ENCODE measurements at regions not wholly inside any gene's neighbourhood (a gene's known extent, or its start where the extent isn't known, plus 50 kb on each side); places are given as distances from the start of the nearest gene placed in this dataset.

DNA sequence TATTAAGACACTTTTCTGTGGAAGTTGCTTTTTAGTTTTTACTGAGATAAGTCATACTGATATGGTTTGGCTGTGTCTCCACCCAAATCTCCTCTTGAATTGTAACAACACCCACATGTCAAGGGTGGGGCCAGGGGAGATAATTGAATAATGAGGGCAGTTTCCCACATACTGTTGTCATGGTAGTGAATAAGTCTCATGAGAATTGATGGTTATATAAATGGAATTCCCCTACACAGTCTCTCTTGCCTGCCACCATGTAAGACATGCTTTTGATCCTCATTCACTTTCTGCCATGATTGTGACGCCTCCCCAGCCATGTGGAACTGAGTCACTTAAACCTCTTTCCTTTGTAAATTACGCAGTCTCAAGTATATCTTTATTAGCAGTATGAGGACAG, 1340.4 kb downstream of the SLITRK5 start:
- Histone ChIP-seq H3K27me3 (ENCODE audit: control insufficient read depth, insufficient read depth, low read length) (no peaks in the 10 kb centered on the region), H3K9me3 (ENCODE audit: control insufficient read depth, insufficient read depth, low read length) (no peaks in the 10 kb centered on the region), H3K4me1 (ENCODE audit: control insufficient read depth, insufficient read depth, low read length) (no peaks in the 10 kb centered on the region), H3K36me3 (ENCODE audit: control insufficient read depth, insufficient read depth, low read length) (no peaks in the 10 kb centered on the region), H3K9ac (ENCODE audit: low read depth, low read length) (no peak overlapping the region), H3K4me3 (ENCODE audit: low read depth, low read length) (no peak overlapping the region)

DNA sequence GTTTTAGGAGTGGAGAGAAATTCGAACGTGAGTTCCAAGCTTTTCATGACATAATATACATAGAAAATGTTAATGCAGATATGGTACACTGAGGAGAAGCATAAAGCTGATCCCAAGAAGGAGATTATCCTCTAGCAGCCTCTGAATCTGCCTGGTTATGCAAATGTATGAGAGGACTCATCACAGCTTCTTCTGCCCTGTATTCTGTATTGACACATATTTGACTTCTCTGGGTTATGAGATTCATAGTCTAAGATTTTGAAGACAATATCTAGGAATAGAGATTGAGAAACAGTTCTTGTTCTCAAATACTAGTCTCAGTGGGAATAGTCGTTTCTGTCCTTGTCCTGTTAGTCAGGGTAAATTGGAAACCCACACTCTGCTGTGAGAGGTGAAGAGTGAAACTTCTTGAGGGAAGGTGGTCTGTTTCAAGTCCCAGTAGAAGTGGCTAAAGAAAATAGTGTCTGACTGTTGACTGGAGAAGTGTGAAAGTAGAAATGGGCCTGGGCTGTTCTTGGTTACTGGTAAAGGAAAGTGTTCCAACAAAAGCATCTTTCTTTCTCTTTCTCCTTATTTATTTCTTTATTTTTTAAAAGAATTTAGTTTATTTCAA, 1356.6 kb downstream of the SLITRK5 start:
- Histone ChIP-seq H3K27me3 (ENCODE audit: control insufficient read depth, insufficient read depth, low read length) (no peaks in the 10 kb centered on the region), H3K9ac (ENCODE audit: low read depth, low read length) (no peak overlapping the region), H3K36me3 (ENCODE audit: control insufficient read depth, insufficient read depth, low read length) (no peaks in the 10 kb centered on the region), H3K4me3 (ENCODE audit: low read depth, low read length) (no peak overlapping the region), H3K4me1 (ENCODE audit: control insufficient read depth, insufficient read depth, low read length) (no peaks in the 10 kb centered on the region), H3K9me3 (ENCODE audit: control insufficient read depth, insufficient read depth, low read length) (no peaks in the 10 kb centered on the region)

DNA sequence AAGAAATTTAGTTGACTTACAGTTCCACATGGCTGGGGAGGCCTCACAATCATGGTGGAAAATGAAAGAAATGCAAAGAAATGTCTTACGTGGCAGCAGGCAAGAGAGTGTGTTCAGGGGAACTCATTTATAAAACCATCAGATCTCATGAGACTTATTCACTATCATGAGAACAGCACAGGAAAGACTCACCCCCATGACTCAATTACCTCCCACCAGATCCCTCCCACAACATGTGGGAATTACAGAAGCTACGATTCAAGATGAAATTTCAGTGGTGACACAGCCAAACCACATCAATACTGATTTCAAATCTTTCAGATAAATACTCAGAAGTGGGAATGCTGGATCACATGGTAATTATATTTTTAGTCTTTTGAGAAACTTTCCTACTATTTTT, 1357.9 kb downstream of the SLITRK5 start:
- Histone ChIP-seq H3K4me1 (ENCODE audit: control insufficient read depth, insufficient read depth, low read length) (no peaks in the 10 kb centered on the region), H3K4me3 (ENCODE audit: low read depth, low read length) (no peak overlapping the region), H3K36me3 (ENCODE audit: control insufficient read depth, insufficient read depth, low read length) (no peaks in the 10 kb centered on the region), H3K9ac (ENCODE audit: low read depth, low read length) (no peak overlapping the region), H3K9me3 (ENCODE audit: control insufficient read depth, insufficient read depth, low read length) (no peaks in the 10 kb centered on the region), H3K27me3 (ENCODE audit: control insufficient read depth, insufficient read depth, low read length) (no peaks in the 10 kb centered on the region)

DNA sequence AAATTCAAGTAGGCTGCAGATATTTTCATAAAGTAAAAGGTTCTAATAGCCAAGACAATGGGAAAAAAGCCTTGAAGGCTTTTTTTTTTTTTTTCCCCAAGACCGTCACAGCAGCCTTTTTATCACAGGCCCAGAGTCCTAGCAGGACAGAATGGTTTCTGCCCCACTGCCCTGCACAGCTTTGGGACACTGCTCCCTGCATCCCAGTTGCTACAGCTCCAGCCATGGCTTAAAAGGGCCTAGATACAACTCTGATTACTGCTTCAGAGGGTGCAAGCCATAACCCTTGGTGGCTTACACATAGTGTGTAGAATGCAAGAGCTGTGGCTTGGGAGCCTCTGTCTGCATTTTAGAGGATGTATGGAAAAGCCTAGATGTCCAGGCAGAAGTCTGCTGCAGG, 1362.8 kb downstream of the SLITRK5 start:
- Histone ChIP-seq H3K9ac (ENCODE audit: low read depth, low read length) (no peak overlapping the region), H3K4me1 (ENCODE audit: control insufficient read depth, insufficient read depth, low read length) (no peaks in the 10 kb centered on the region), H3K36me3 (ENCODE audit: control insufficient read depth, insufficient read depth, low read length) (no peaks in the 10 kb centered on the region), H3K4me3 (ENCODE audit: low read depth, low read length) (no peak overlapping the region), H3K9me3 (ENCODE audit: control insufficient read depth, insufficient read depth, low read length) (no peaks in the 10 kb centered on the region), H3K27me3 (ENCODE audit: control insufficient read depth, insufficient read depth, low read length) (no peaks in the 10 kb centered on the region)

DNA sequence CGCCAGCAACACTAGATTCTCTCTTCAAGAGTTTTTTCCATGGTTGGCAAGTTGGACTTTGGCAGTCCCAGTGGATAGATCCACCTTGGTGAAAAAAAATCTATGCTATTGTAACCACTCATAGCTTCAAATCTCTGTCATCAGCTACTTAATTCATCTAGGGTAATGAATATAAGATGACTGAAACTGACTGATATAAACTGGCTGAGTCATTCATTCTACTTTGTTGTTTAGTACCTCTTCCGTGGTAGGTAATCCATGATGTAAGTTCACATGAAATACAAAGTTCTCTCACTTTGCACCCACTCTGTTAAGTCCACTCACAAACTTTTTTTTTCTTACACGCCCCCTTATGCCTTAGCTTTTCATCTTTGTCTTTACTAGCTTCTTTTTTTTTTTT, 1381.5 kb downstream of the SLITRK5 start:
- Histone ChIP-seq H3K27me3 (ENCODE audit: control insufficient read depth, insufficient read depth, low read length) (no peaks in the 10 kb centered on the region), H3K9me3 (ENCODE audit: control insufficient read depth, insufficient read depth, low read length) (no peaks in the 10 kb centered on the region)

DNA sequence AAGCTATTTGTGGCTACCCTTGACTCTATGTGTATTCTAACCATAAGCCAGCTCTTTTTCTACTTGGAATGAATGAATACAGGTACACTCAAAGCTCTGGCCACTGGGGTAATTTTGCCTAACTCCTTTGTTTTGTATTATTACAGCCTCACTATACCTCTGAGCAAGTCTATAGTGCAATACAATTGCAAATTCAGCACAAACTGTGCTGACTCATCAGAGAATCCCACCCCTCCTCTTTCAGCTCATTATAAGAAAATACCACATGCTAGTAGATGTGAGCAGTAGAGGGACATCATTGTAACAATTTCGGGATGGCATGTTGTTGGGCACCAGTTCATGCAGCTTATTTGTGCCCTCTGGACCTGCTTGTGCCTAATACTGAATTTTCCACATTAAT, 1382.2 kb downstream of the SLITRK5 start:
- no peaks in the 10 kb centered on the region for H3K36me3 ChIP-seq (ENCODE audit: control insufficient read depth, insufficient read depth, low read length)
- no peaks in the 10 kb centered on the region for H3K4me1 ChIP-seq (ENCODE audit: control insufficient read depth, insufficient read depth, low read length)
- H3K9me3 ChIP-seq (ENCODE audit: control insufficient read depth, insufficient read depth, low read length) = no peaks in the 10 kb centered on the region
- H3K9ac ChIP-seq (ENCODE audit: low read depth, low read length) = no peak overlapping the region
- H3K4me3 ChIP-seq (ENCODE audit: low read depth, low read length) = no peak overlapping the region
- H3K27me3 ChIP-seq (ENCODE audit: control insufficient read depth, insufficient read depth, low read length) = no peaks in the 10 kb centered on the region

More for the DNA sequence above, 1381.5 kb downstream of the SLITRK5 start:
- Histone ChIP-seq H3K36me3 (ENCODE audit: control insufficient read depth, insufficient read depth, low read length) (no peaks in the 10 kb centered on the region), H3K9ac (ENCODE audit: low read depth, low read length) (no peak overlapping the region), H3K4me1 (ENCODE audit: control insufficient read depth, insufficient read depth, low read length) (no peaks in the 10 kb centered on the region), H3K4me3 (ENCODE audit: low read depth, low read length) (no peak overlapping the region)

DNA sequence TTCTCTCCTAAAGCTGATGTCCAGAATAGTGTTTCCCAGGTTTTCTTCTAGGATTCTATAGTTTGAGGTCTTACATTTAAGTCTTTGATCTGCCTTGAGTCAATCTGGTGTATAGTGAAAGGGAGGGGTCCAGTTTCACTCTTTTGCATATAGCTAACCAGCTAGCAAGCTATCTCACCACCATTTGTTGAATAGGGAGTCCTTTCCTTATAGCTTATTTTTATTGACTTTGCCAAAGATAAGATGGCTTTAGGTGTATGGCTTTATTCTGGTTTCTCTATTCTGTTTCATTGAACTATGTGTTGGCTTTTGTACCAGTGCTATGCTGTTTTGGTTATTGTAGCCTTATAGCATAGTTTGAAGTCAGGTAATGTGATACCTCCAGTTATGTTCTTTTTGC, 1386.1 kb downstream of the SLITRK5 start:
- Histone ChIP-seq H3K4me1 (ENCODE audit: control insufficient read depth, insufficient read depth, low read length) (no peaks in the 10 kb centered on the region), H3K36me3 (ENCODE audit: control insufficient read depth, insufficient read depth, low read length) (no peaks in the 10 kb centered on the region), H3K4me3 (ENCODE audit: low read depth, low read length) (no peak overlapping the region), H3K9ac (ENCODE audit: low read depth, low read length) (no peak overlapping the region), H3K9me3 (ENCODE audit: control insufficient read depth, insufficient read depth, low read length) (no peaks in the 10 kb centered on the region), H3K27me3 (ENCODE audit: control insufficient read depth, insufficient read depth, low read length) (no peaks in the 10 kb centered on the region)

DNA sequence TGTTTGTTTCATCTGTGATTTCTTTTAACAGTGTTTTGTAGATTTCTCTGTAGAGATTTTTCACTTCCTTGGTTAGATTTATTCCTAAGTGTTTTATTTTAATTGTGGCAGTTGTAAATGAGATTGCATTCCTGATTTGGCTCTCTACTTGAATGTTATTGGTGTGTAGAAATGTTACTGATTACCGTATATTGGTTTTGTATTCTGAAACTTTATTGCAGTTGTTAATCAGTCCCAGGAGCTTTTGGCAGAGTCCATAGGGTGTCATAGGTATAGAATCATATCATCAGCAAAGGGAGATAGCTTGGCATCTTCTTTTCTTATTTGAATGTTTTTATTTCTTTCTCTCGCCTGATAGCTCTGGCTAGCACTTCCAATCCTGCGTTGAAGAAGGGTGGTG, 1386.7 kb downstream of the SLITRK5 start:
- no peaks in the 10 kb centered on the region for H3K27me3 ChIP-seq (ENCODE audit: control insufficient read depth, insufficient read depth, low read length)
- no peaks in the 10 kb centered on the region for H3K9me3 ChIP-seq (ENCODE audit: control insufficient read depth, insufficient read depth, low read length)
- H3K4me3 ChIP-seq (ENCODE audit: low read depth, low read length) = no peak overlapping the region

DNA sequence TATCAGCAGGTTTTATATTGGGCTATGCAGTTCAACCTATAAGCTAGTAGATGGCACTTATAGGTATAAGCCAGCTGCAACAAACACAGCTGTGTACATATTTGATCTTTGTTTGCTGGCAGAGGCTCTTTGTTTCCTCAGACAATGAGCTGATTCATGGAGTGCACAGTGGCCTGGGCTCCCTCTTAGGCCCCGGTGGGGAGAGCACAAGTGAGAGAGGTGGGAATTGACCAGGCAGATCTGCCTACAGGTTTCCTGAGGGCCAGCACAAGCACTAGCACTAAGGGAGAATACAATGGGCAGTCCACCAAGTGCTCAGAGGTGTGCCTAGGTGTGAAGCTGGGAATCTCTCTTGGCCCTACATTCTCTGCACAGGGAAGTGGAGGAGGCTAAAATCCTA, 1390.7 kb downstream of the SLITRK5 start:
- H3K9me3 ChIP-seq (ENCODE audit: control insufficient read depth, insufficient read depth, low read length) = no peaks in the 10 kb centered on the region
- H3K9ac ChIP-seq (ENCODE audit: low read depth, low read length) = no peak overlapping the region
- H3K4me1 ChIP-seq (ENCODE audit: control insufficient read depth, insufficient read depth, low read length) = no peaks in the 10 kb centered on the region
- no peaks in the 10 kb centered on the region for H3K27me3 ChIP-seq (ENCODE audit: control insufficient read depth, insufficient read depth, low read length)
- no peaks in the 10 kb centered on the region for H3K36me3 ChIP-seq (ENCODE audit: control insufficient read depth, insufficient read depth, low read length)
- no peak overlapping the region for H3K4me3 ChIP-seq (ENCODE audit: low read depth, low read length)

More for the DNA sequence above, 1386.7 kb downstream of the SLITRK5 start:
- no peak overlapping the region for H3K9ac ChIP-seq (ENCODE audit: low read depth, low read length)
- H3K4me1 ChIP-seq (ENCODE audit: control insufficient read depth, insufficient read depth, low read length) = no peaks in the 10 kb centered on the region
- H3K36me3 ChIP-seq (ENCODE audit: control insufficient read depth, insufficient read depth, low read length) = no peaks in the 10 kb centered on the region

DNA sequence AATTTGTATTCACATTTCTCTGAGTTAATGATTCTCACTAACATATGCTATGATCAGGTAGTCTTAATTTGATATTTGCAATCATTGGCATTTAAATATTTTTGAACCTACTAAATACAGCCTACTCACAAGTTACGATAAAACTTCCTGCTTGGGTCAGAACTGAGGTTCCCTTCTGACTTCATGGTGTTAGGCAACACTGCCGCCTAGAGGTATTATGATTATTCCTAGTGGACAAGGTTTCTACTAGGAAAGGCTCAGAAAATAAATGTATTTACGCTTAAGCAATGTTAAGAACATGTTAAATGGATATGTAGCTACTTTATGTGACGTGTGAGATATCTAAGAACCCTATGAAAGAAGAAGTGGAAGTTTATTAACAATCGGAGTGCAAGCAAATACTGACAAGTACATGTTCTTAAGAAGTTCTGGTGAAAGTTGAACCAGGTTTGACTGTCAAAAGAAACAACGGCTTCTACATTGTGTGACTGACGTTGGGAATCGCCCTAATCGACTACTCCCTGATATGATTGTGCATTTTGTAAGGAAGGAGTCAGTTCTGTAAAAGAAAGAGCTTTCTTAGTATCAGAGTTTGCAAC, 1395.8 kb downstream of the SLITRK5 start:
- Histone ChIP-seq H3K4me1 (ENCODE audit: control insufficient read depth, insufficient read depth, low read length) (no peaks in the 10 kb centered on the region), H3K27me3 (ENCODE audit: control insufficient read depth, insufficient read depth, low read length) (no peaks in the 10 kb centered on the region), H3K9ac (ENCODE audit: low read depth, low read length) (no peak overlapping the region), H3K9me3 (ENCODE audit: control insufficient read depth, insufficient read depth, low read length) (no peaks in the 10 kb centered on the region), H3K4me3 (ENCODE audit: low read depth, low read length) (no peak overlapping the region), H3K36me3 (ENCODE audit: control insufficient read depth, insufficient read depth, low read length) (no peaks in the 10 kb centered on the region)

DNA sequence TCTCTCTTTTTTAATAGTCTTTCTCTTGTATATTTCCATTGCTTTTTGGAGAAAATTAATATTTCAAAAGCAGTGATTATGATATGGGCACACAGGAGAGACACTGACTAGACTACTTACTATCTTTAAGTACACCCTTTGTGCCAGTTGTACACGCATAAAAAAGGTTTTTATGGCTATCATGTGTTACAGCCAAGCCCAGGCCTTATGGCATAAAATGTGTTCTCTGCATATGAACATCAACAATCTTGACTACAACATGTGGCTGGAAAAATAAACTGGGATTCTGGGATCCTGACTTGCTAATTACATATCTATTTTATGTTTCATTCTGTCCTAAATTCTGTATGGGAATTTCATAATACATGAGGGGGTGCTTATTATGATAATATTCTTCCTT, 1401.8 kb downstream of the SLITRK5 start:
- H3K9me3 ChIP-seq (ENCODE audit: control insufficient read depth, insufficient read depth, low read length) = no peaks in the 10 kb centered on the region
- no peaks in the 10 kb centered on the region for H3K27me3 ChIP-seq (ENCODE audit: control insufficient read depth, insufficient read depth, low read length)
- no peaks in the 10 kb centered on the region for H3K36me3 ChIP-seq (ENCODE audit: control insufficient read depth, insufficient read depth, low read length)
- H3K4me3 ChIP-seq (ENCODE audit: low read depth, low read length) = no peak overlapping the region
- no peaks in the 10 kb centered on the region for H3K4me1 ChIP-seq (ENCODE audit: control insufficient read depth, insufficient read depth, low read length)
- no peak overlapping the region for H3K9ac ChIP-seq (ENCODE audit: low read depth, low read length)

DNA sequence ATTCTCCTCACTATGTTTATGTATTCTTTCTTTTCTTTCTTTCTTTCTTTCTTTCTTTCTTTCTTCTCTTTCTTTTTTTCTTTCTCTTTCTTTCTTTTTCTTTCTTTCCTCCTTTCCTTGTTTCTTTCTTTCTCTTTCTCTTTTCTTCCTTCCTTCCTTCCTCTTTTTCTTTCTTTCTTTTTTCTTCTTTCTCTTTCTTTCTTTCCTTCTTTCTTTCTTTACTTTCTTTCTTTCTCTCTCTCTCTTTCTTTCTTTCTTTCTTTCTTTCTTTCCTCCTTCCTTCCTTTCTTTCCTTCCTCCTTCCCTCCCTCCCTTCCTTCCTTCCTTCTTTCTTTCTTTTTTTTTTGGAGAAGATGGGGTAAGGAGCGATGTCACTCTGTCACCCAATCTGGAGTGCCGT, 1405.5 kb downstream of the SLITRK5 start:
- no peak overlapping the region for H3K4me3 ChIP-seq (ENCODE audit: low read depth, low read length)
- H3K4me1 ChIP-seq (ENCODE audit: control insufficient read depth, insufficient read depth, low read length) = no peaks in the 10 kb centered on the region
- no peaks in the 10 kb centered on the region for H3K27me3 ChIP-seq (ENCODE audit: control insufficient read depth, insufficient read depth, low read length)
- no peaks in the 10 kb centered on the region for H3K36me3 ChIP-seq (ENCODE audit: control insufficient read depth, insufficient read depth, low read length)
- H3K9me3 ChIP-seq (ENCODE audit: control insufficient read depth, insufficient read depth, low read length) = no peaks in the 10 kb centered on the region
- no peak overlapping the region for H3K9ac ChIP-seq (ENCODE audit: low read depth, low read length)
